GM12864 (cell line): ENCODE measurements at regions not wholly inside any gene's neighbourhood (a gene's known extent, or its start where the extent isn't known, plus 50 kb on each side); places are given as distances from the start of the nearest gene placed in this dataset.

Experiments
- DNase-seq: peaks from one replicate; pipeline ENCODE4 v3.0.0-alpha.2; 2011; ENCODE audit warnings: low read depth
- H3K4me3 ChIP-seq: 2 replicates; pipeline ENCODE4 v1.5.1; 2011; ENCODE audit warnings: mild to moderate bottlenecking, low read depth, low read length, control low read depth
- CTCF ChIP-seq: IDR thresholded peaks from 2 replicates; pipeline ENCODE4 v1.5.1; 2011; ENCODE audit warnings: low read depth, mild to moderate bottlenecking, moderate library complexity, low read length, control low read depth, inconsistent platforms; ENCODE audit errors: missing control alignments

- no peak for DNase-seq
- no peak overlapping the region for H3K4me3 ChIP-seq
- no peak for TF ChIP-seq CTCF
Observed at GRCh38 chr2:181766129-181766528, 85.8 kb upstream of the NEUROD1 start.

GRCh38 chr2:181770150-181770549 is 89.8 kb upstream of the NEUROD1 start:
- TF ChIP-seq CTCF, result no peak
- H3K4me3 ChIP-seq, result no peak overlapping the region
- DNase-seq, result no peak

GRCh38 chr2:181771356-181771755 is 91.0 kb upstream of the NEUROD1 start:
- H3K4me3 ChIP-seq, result no peak overlapping the region
- no peak for TF ChIP-seq CTCF
- no peak for DNase-seq

- no peak overlapping the region for H3K4me3 ChIP-seq
- no peak for DNase-seq
- TF ChIP-seq CTCF, result no peak
Observed at GRCh38 chr2:181772334-181772733, 92.0 kb upstream of the NEUROD1 start.

GRCh38 chr2:181772777-181773176 is 92.5 kb upstream of the NEUROD1 start:
- TF ChIP-seq CTCF, result no peak
- DNase-seq, result no peak
- no peak overlapping the region for H3K4me3 ChIP-seq

- peak; percentile 12 for DNase-seq
- TF ChIP-seq CTCF, result no peak
- no peak overlapping the region for H3K4me3 ChIP-seq
Observed at GRCh38 chr2:181774685-181775084, 94.4 kb upstream of the NEUROD1 start.

- no peak for DNase-seq
- no peak for TF ChIP-seq CTCF
- no peak overlapping the region for H3K4me3 ChIP-seq
Observed at GRCh38 chr2:181776336-181776735, 96.0 kb upstream of the NEUROD1 start.
